GM19452 (cell line): ENCODE measurements at regions not wholly inside any gene's neighbourhood (a gene's known extent, or its start where the extent isn't known, plus 50 kb on each side); places are given as distances from the start of the nearest gene placed in this dataset.

ENCODE experiments used
- ATAC-seq: cut with Tn5 transposase; IDR thresholded peaks from one replicate; pipeline ENCODE4 v1.9.1; 2021; ENCODE audit not compliant: unreplicated experiment

DNA sequence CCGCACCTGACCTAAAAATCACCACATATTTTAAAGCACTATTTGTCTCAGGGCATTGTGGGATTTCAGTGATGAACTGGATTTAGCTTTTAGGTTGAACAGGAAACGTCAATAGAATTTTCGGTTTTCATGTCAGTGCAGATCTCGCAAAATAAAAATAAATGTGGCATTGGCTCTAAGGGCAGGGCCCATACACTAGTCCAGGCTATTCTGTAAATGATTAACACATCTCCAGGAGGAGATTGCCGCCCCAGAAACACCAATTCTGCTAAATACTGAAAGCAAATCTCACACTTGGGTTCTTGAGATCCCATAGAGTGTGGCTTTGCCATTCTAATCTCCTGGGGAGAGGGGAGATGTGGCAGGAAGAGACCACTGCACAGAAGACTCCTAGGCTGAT lies 1494.0 kb upstream of the TMEM132C start:
- no peak for ATAC-seq

DNA sequence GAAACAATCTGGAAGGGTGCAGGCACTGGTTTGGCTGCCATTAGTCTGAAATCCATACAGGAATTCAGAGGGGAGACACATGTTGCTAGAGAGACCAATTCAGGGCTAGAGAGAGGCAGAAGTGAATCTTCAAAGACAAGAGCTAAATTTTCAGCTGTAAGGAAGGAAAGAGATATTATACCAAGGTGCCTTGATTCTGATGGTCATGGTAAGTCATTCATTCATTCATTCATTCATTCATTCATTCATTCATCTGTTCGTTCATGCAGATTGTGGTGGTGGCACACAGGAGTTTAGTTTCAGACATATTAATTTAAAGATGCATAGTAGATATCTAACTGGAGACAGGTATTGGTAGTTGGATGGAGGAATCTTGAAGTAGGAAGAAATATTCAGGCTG lies 1493.5 kb upstream of the TMEM132C start:
- ATAC-seq = no peak

DNA sequence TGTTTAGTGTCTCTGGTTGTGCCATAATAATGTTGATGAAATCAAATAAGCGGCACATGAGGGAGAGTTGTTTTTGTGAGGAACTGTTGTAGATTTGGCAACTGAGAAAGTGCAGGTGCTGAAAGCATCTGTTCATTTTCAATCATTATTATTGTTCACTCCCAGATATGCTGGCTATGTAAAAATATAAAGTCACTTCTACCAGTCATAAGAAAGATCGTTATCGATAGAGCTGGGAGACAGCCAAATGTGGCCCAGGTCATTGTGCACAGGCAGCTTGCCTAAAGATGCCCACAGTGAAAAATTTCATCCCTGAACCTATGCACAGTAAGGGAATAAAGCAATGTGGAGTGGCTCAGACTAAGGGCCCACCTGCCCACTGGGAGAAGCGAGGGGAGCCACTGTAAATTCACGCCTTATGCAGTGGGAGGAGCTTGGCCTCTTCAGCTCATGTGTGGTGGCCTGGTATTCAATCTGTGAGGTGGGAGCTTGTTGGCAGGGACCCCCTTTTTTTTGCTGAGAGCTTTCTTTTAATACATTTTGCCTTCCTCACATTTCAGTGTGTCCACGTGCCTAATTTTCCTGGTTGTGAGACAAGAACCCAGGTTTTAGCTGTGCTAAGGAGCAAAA lies 1490.8 kb upstream of the TMEM132C start:
- ATAC-seq = no peak

DNA sequence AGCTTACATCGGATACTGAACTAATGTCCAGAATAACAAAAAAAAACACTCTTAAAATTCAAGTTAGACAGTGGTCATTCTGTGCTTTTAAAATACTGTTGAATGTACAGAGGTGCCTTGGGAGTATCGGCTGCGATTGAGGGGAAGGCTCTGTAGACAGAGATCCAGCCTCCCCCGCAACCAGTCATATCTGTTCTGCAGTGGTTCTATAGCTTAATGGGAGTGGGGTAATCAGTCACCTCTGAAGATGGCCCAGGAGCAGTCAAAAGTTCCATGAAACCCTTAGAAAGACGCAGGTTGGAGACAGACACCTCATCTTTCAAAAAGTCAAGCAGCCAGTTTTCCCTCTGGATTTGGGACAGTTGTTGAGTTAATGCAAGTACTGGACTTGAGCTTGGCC lies 1486.6 kb upstream of the TMEM132C start:
- no peak for ATAC-seq

DNA sequence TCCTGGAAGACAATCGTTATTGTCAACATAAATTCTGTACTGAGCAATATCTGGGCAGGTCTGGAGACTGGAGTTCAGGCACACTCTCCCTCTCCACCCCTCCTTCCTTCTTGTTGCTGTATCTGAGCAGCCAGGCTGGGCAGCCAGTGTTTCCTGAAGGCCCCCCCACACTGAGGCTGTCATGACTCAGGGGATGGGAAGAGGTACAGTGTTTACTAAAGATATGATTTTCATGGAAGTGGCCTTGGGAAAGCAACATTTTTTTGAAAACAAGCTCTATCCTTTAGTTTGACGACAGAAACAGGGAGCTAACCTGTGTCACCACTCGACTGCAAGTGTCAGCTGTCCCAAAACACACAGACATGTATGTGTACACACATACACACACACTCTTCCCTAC lies 1485.4 kb upstream of the TMEM132C start:
- no peak for ATAC-seq

DNA sequence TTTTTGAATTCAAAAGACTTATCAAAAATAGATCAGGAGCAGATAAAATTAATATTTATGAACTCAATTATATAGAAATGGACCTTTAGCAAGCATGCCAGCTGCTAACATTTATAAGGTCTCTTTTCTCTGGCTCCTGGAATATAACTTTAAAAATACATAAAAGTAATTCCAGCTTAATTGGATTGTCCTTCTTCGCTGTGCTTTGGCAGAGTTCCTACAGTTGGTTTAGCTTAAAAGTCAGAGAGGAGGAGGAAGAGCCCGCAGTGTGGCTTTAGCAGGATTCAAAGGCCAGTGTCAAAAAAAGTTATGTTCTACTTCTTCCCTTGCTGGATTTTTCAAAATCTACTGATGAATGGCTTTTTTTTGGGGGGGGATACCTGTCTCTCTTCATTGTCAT lies 1484.9 kb upstream of the TMEM132C start:
- no peak for ATAC-seq

DNA sequence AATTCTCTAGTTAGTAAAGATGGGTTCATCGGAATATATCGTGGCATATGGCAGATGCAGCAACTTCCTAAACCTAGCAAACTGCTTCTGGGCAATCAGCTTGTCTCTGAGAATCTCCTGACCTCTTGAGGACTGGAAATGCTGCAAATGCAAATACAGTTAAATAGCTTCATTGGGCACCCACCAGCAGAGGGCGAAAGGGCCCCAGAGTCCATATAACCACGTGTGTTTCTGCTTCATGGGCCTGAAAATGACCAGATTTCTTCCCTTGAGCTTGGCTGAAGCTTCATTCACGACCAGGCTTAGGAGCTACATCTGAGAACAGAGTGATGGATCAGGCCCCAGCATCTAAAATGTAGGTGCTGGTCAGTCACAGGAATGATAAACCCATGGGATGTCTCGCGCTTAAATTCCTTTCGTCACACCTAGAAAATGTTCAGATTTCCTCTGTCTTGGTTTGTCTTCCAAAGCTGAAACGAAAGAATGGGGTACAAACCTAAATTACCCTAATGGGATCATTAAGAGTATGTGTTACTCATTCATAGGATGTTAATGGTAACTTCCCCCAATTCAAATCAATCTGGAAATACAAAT lies 1482.5 kb upstream of the TMEM132C start:
- ATAC-seq = no peak

DNA sequence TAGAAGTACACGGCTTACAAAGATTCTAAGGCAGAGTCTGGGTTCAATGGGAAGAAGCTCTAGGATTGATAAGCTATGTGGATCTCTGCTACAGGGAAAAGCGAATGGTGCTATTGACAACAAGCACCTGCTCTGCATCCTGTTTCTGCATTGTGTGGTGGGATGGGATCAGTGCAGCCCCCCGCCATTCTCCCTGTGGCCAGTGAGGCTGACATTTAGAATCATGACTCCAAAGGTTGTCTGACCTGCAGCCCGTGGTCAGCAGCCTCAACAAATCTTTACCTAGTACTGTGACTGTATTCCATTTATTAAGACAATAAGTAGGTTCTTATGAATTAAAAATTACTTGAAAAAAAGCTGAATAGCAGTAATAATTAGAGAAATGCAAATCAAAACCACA lies 1477.0 kb upstream of the TMEM132C start:
- ATAC-seq = no peak

DNA sequence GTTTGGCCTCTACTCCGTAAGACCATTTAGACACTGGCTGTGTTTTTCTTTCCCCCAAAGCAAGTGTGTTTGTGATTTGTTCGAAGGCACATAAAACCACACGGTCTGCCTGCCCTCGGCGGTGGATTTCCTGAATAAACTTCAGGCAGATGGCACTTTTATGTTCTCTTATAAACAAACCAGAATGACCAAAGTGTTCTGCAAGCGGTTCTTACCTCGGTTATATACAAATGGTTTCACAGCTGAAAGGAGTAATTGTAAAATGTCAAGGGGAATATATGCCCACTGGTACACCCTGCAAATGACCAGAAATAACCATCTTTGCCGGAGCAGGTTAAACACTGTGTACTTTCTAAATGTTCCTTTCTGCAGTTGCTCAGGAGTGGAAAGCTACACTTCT lies 1475.8 kb upstream of the TMEM132C start:
- ATAC-seq = no peak

DNA sequence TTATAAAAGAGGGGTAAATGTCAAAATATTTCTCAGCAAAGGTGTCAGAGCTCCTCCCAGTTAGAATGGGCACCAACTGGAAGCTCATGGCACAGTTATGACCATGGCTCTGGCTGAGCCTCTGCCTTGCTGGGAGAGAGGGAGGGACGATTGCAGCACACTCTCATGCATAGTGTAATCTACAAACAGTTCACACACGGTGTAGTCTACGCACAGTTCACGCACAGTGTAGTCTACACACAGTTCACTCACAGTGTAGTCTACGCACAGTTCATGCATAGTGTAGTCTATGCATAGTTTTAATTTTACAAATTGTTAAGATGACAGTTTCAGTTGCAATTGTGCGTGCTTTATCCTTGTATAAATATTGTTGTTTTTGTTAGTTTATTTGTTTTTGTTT lies 1474.6 kb upstream of the TMEM132C start:
- ATAC-seq = no peak

DNA sequence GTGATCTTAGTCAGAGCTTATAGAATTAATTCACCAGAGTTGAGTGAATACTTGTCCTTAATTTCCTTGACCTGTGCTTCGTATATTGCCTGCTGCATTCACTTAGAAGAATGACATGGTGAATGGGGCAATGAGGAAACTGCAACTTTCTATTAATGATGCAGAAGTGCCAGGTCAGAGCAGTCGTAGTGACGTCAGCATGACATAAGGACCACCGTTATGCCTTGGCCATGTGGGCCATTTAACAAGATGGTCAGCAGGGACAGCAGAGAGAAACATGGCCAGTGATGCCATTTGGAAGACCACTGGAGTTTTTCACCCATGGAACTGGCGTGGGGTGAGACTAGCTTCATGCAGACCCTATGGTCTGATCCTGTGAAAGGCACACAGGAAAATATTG lies 1469.4 kb upstream of the TMEM132C start:
- no peak for ATAC-seq

DNA sequence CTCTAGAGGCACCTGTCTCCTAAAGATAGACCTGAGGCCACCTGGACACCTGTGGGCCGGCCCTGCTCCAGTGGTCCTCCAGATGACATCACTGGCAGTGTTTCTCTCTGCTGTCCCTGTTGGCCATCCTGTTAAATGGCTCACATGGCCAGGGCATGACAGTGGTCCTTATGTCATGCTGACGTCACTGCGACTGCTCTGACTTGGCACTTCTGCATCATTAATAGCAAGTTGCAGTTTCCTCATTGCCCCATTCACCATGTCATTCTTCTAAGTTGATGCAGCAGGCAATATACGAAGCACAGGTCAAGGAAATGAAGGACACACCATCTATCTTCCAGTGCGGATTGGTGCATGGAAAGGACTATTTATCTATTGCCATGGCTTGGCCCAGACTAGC lies 1468.5 kb upstream of the TMEM132C start:
- ATAC-seq = no peak

DNA sequence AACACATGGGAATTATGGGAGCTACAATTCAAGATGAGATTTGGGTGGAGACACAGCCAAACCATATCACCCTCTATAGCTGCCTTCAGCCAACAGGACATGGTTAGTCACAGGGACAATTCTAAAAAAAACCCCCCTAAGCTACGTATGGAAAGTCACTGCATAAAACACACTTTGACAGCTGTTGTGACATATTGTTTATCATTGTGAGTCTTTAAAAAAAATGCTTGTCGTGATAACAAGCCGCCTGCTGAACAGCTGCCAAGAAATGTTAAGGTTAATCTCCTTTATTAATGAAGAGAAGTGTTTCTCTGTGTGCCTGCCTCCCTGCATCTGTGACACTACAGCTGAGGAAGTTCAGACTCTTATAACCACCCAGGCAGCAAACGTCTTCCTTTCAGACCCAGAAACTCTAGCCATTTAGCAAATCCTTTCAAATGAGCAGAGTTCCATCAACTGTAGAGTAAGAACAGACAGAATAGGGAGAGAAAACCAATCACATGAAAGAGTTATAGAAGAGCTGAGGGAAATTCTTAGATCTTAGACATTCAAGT lies 1459.6 kb upstream of the TMEM132C start:
- ATAC-seq = no peak

DNA sequence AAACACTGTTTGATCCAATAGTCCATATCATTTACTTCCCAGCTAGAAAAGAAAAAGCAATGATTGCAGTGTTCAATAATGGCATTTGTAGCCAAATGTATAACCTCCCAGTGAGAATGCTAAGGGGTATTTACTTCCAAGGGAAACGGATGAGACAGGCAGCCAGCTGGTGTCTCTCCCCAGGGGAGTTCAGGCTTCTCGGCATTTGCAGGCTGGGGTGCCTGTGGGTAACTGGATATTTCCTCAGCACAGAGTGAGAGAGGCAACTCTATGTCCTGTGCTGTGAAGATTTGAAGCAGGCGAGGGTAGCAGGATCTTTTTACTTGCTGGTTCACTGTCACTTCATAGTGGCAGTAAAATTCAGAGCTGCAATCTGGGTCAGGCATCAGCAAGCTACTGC lies 1455.6 kb upstream of the TMEM132C start:
- no peak for ATAC-seq

DNA sequence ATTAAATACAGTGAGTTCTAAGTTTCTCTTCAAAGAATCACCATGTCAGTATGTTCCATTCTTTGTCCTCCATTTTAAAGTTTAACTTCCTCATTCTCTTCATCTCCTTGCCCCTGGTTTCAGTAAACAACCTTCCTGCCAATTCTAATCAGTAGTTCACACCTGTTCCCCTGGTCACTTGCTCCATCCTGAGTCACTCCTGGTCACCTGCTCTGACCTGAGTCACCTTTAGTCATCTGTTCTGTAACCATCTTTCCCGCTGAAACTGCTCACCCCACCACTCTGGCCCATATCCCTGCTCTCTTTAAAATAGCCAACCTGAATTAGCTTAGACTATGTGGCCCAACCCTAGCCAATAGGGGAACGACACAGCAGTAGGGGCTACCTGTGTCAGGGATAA lies 1447.4 kb upstream of the TMEM132C start:
- no peak for ATAC-seq

DNA sequence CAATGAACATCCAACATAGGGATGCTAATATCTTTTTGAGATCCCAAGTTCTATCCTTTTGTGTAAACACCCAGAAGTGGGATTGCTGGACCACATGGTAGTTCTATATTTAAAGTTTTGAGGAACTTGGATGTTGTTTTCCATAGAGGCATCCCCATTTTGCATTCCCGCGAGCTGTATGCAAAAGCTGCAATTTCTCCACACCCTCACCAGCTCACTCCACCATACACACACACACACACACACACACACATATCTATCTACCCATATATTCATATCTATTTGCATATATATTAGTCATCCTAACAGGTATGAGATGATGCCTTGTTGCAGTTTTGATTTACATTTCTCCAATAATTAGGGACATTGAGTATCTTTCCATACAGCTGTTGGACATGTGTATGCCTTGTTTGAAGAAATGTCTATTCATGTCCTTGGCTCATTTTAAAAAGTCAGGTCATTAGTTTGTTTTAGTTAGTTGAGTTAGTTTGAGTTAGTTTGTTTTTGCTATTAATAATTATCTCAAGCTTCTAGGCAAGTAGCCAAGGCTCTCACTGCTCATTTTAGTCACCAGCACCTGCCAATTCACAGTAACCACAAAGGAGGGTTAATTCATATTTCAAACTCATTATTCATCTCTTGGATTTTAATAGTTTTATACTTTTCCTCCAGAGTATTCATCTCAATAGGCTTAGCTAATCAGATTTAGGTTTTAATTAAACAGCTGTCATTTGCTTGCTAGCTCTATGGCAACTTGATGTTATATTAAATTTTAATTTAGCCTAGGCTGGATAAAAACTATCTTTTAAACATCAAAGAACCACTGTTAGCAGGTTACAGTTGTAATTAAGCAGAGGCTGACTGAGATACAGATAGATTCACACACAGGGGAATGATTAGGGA lies 1435.9 kb upstream of the TMEM132C start:
- ATAC-seq = no peak

DNA sequence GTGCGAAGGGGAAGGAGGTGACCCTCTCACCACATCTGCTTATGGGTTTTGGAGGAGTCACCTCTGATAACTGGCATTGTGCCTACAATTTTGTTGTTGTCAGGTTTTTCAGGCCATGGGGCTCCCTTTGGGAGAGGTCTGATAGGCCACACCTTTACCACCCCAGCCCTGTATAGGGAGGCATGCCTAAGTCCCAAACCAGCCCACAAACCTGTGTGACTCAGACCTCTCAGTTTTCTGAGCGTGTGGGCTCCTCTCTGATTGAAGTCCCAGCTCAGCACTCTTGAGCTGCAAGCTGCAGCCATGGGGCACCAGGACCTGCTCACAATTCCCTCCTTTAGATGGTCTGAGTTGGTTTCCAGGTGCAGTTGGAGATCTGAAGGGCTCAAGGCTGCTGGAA lies 1429.3 kb upstream of the TMEM132C start:
- ATAC-seq = no peak

DNA sequence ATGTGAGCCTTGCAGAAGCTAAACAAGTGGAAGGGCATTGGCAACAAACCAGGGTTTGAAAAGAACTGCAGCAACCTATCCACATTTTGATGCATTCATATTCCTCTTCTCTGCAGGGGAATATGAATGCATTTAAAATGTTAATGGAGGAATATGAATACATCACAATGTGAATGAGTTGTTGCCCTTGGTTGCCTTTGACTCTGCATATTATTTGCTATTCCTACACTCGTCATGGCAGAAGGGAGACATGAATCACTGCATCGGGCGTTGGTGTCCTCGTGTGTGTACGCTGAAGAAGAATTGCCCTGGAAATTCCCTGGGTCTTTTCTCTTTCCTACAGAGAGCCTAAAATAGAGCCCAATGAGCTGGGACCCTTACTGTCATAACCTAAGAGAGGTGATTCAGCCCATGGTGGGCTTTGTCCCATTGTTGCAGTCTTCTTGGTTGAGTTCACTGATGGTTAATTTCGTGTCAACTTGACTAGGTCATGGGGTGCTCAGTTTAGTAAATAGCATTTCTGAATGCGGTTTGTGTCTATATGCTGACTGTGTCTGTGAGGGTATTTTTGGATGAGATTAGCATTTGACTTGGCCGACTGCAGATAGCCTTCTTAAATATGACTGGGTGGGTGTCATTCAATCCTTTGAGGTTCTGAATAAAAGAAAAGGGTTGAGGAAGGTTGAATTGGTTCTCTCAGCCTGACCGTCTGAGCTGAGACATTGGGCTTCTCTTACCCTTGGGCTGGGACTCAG lies 1422.9 kb upstream of the TMEM132C start:
- ATAC-seq = no peak

DNA sequence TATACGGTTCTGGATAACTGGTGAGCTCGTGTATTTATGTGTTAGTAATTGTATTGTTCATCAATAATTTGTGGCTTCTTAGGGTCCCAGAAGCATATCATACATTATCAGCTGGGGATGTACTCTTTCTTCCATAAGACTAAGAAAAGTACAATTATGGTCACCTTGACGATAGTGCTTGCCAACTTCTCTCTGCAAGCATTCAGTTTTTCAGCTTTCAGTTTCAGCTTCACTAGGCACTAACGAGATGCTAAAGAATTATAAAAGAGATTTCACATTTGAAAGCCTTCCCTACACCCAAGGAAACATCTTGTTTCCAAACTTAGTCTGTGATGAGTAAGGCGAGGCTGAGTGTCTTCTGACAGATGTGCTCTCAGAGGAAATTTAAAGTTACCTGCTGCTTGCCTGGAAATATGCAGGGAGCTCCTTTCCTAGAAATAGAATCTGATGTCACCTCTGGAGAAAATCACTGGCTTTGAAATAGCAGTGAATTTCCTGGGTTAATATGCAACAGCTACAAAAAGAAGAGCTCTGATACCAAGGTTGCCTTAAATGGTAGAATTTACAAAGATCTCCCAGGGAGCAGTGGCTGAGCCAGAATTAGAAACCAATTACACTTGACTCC lies 1419.9 kb upstream of the TMEM132C start:
- ATAC-seq = no peak

DNA sequence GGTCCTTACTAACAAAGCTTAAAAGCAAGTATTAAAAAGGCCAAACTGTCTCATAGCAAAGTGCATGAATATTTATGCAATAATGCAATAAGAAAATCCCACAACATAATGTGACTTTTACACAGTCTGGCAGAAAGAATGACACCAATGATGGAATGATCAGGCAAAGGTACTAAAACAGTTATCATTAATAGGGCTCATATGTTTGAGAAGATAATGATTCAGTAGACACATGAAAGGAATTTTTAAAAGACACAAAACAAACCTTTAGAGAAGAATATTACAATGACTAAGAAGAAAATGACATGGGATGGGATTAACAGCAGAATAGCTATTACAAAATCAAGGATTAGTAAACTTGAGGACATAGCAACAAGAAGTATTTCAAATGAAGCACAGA lies 1411.2 kb upstream of the TMEM132C start:
- ATAC-seq = no peak

DNA sequence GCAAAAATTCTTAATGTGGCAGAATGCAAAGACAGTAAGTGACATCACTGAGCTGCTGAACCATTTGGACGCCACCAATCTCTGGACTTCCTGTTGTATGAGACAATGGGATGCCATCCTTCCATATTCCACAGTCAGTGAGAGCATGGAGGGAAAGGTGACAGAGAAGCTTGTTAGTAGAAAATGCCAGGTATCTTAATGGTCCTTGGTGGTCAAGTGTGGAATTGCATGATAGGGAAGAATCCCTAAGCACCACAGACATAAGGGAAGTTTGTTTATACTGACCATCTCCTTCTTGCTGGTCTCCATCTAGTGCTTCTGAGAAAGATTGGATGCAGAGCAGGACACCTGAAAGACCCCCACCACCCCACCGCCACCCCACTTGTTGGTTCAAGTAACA lies 1410.0 kb upstream of the TMEM132C start:
- no peak for ATAC-seq
